ENCODE measurements at regions not wholly inside any gene's neighbourhood (a gene's known extent, or its start where the extent isn't known, plus 50 kb on each side); places are given as distances from the start of the nearest gene placed in this dataset.

DNA sequence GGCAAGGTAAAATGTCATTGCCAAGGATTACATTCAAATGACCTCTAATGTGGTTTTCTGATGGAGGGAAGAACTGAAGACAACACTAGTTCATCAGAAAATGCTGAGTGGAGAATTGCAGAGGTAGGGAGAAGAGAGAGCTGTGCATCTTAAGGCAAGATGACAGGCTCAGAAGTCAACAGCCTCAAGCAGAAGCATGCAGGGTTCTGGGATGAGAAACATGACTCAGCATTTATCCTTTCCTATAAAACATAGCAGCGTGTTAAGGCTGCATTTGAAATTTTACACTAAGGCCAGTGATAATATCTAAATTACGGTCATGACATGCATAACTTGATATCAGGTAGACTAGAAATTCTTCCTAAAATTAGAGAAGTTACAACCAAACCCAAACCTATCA, 53.7 kb upstream of the DYRK2 start:
- TF ChIP-seq, protein P1, sequence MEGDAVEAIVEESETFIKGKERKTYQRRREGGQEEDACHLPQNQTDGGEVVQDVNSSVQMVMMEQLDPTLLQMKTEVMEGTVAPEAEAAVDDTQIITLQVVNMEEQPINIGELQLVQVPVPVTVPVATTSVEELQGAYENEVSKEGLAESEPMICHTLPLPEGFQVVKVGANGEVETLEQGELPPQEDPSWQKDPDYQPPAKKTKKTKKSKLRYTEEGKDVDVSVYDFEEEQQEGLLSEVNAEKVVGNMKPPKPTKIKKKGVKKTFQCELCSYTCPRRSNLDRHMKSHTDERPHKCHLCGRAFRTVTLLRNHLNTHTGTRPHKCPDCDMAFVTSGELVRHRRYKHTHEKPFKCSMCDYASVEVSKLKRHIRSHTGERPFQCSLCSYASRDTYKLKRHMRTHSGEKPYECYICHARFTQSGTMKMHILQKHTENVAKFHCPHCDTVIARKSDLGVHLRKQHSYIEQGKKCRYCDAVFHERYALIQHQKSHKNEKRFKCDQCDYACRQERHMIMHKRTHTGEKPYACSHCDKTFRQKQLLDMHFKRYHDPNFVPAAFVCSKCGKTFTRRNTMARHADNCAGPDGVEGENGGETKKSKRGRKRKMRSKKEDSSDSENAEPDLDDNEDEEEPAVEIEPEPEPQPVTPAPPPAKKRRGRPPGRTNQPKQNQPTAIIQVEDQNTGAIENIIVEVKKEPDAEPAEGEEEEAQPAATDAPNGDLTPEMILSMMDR (IDR thresholded peaks at IDR 0.05; ENCODE audit: low read length): no peak
- no peak for TF ChIP-seq EZH2 (IDR thresholded peaks at IDR 0.05; ENCODE audit: borderline replicate concordance, low read length)
